SK-N-MC (cell line): ENCODE measurements at regions not wholly inside any gene's neighbourhood (a gene's known extent, or its start where the extent isn't known, plus 50 kb on each side); places are given as distances from the start of the nearest gene placed in this dataset.

Experiments used
- DNase-seq: peaks from one replicate; pipeline ENCODE4 v3.0.0-alpha.2; 2011; ENCODE audit warnings: low read depth, low spot score
- H3K27ac ChIP-seq: fragments of 200-600 bp; sonication (generic); 2 replicates; pipeline ENCODE4 v1.5.1; 2016; ENCODE audit warnings: mixed run types
- H3K36me3 ChIP-seq: fragments of 200-600 bp; sonication (generic); 2 replicates; pipeline ENCODE4 v1.6.1; 2017; ENCODE audit warnings: antibody characterized with exemption, low read length, mixed read lengths; ENCODE audit not compliant: insufficient read depth
- H3K4me3 ChIP-seq: fragments of 200-600 bp; sonication (generic); 2 replicates; pipeline ENCODE4 v1.5.1; 2016
- H3K9ac ChIP-seq: fragments of 200-600 bp; sonication (generic); 2 replicates; pipeline ENCODE4 v1.8.0; 2017; ENCODE audit warnings: mixed run types, mixed read lengths; ENCODE audit not compliant: insufficient read length
- H3K9me3 ChIP-seq: fragments of 200-600 bp; sonication (generic); 2 replicates; pipeline ENCODE4 v1.6.1; 2017; ENCODE audit warnings: low read depth, mild to moderate bottlenecking, antibody characterized with exemption, low read length, moderate library complexity, mixed read lengths
- EZH2 ChIP-seq: fragments of 200-600 bp; sonication (generic); IDR thresholded peaks from one replicate; pipeline ENCODE4 v1.6.1; 2017; ENCODE audit warnings: antibody characterized with exemption
- FOXP2 ChIP-seq: optimal IDR thresholded peaks from 2 replicates; pipeline ENCODE3; 2011; ENCODE audit warnings: mild to moderate bottlenecking, moderate library complexity; ENCODE audit not compliant: insufficient read depth; ENCODE audit errors: extremely low read length, control extremely low read depth
- POLR2AphosphoS5 ChIP-seq: IDR thresholded peaks from 2 replicates; pipeline ENCODE4 v1.6.1; 2012; ENCODE audit warnings: mild to moderate bottlenecking, low read depth, low read length, borderline replicate concordance

DNA sequence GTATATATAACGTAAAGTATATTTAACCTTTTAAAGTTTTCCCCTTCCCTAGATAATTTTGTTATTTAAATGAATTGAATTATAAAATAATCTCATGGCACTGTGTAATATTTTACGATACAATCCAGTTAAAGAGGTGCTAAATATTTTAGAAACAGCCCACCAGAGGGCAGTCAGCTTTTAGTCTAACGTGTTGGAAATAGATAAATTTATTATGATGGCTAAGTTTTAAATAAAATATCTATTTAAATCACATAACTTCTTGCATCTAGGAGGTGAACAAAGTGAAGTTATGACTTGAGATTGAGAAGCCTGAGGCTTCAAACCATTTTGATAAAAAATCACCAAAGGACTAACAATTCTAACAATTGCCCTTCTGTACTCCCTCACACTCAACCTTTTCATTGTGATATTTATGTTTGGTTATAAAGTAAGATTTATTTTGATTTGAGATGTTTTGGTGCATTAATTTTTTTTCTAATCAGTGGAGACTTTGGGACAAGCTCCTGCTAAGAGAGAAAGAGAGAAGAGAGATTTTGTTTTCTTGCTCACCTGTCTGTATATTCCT lies 171.5 kb upstream of the SP4 start:
- peak; percentile 26 for DNase-seq
- no peak for TF ChIP-seq EZH2
- no peaks in the 10 kb centered on the region for H3K9me3 ChIP-seq
- H3K9ac ChIP-seq: no peak overlapping the region
- H3K27ac ChIP-seq: no peak overlapping the region
- no peaks in the 10 kb centered on the region for H3K36me3 ChIP-seq
- H3K4me3 ChIP-seq: no peak overlapping the region

DNA sequence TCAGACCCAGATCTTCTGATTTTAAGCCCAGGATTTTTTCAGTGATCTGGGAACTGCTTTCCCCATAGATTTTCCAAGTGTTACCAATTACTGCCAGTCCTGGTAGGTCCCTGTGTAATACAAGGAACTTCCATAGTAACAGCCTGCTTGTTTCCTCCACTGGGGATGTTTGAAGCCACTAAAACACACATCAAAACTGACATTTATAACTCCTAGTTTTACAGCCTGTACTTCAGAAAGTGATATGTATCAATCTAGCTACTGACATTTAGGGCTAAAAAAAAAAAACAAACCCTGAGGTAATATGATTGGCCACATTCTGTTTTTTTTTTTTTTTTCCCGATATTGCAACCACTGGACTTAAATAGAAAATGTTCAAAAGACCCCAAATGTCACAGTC lies 166.9 kb upstream of the SP4 start:
- H3K9me3 ChIP-seq: no peaks in the 10 kb centered on the region
- no peaks in the 10 kb centered on the region for H3K36me3 ChIP-seq
- H3K4me3 ChIP-seq: no peak overlapping the region
- H3K27ac ChIP-seq: no peak overlapping the region
- TF ChIP-seq FOXP2 (no peak), EZH2 (no peak), POLR2AphosphoS5 (no peak)
- H3K9ac ChIP-seq: no peak overlapping the region
- DNase-seq: no peak

DNA sequence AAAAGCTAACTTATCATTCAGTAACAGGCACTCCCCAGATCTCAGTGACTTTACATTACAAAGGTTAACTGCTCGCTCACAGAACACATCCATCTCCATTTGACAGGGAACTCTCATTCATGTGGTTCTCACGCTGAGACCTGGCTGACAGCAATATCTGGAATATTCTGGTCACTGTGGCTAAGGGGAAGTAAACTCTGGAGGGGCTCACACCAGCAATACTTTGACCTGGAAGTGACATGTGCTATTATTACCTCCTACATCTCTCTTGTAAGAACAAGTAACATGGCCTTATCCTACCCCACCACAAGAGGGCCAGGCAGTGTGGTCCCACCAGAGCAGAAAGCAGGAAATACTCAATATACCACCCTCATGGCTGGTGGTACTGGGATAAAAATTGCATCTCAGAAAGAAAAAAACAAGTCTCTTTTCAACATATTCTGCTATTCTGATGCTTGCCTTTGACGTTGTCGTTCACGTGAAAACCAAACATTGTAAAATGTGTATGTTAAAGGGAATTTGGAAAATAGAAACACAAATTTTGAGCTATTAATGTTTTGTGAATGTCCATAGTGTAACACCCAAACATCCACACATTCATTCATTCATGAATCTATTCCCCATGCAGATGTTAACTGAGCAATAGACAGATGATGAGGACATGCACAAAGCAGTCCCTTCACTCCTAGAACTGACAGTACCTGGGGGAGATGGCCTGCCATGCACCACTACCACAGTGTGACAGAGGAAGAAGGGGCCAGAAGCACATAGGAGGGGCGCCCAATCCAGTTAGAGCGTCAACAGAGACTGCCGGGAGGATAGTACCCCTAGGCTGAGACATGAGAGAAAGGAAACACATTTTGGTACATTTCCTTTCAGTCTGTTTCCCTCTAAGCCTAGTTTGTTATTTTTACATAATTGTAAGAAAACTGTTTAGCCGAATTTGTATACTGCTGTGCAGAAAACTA lies 166.0 kb upstream of the SP4 start:
- TF ChIP-seq FOXP2: no peak
- no peak for TF ChIP-seq POLR2AphosphoS5
- no peak for TF ChIP-seq EZH2
- no peaks in the 10 kb centered on the region for H3K9me3 ChIP-seq
- H3K4me3 ChIP-seq: no peak overlapping the region
- H3K27ac ChIP-seq: no peak overlapping the region
- no peak overlapping the region for H3K9ac ChIP-seq
- H3K36me3 ChIP-seq: no peaks in the 10 kb centered on the region
- DNase-seq: no peak

DNA sequence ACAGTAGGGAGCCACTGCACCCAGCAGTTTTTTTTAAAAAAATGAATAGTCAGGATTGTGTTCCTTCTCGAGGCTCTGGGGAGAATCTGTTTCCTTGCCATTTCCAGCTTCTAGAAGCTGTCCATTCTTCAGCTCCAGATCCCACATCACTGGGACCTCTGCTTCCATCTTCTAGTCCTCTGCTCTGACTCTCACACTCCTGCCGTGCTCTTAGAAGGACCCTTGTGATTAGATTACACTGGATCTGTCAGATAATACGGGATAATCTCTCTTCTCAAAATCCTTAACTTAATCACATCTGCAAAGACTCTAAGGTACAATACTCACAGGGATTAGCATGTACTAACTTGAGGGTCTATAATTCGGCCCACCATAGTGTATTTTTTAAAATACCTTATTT lies 158.9 kb upstream of the SP4 start:
- no peaks in the 10 kb centered on the region for H3K9me3 ChIP-seq
- no peaks in the 10 kb centered on the region for H3K36me3 ChIP-seq
- no peak overlapping the region for H3K9ac ChIP-seq
- DNase-seq: no peak
- no peak overlapping the region for H3K4me3 ChIP-seq
- H3K27ac ChIP-seq: no peak overlapping the region
- no peak for TF ChIP-seq FOXP2
- no peak for TF ChIP-seq EZH2
- TF ChIP-seq POLR2AphosphoS5: no peak

GRCh38 chr7:21276471-21277035 lies 151.3 kb upstream of the SP4 start:
- Histone ChIP-seq H3K36me3 (no peaks in the 10 kb centered on the region), H3K27ac (no peak overlapping the region), H3K9me3 (no peaks in the 10 kb centered on the region), H3K4me3 (no peak overlapping the region), H3K9ac (no peak overlapping the region)
- no peak for DNase-seq
- TF ChIP-seq EZH2 (no peak), FOXP2 (no peak), POLR2AphosphoS5 (no peak)

DNA sequence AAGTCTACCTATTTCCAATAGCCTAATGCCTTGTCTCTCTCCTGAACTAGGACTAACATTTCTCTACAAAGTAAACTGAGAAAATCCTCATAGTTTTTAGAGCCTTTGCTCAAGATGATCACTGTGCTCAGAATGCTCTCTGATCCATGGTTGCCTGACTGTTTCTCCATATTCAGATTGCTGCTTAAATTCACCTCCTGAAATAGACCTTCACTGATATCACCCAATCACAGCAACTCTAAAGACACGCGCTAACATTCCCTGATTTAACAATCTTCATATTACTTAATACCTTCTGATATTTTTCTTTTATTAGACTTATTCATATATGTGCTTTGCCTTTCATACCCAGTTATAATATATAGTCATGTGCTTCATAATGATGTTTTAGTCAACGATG lies 148.9 kb upstream of the SP4 start:
- H3K4me3 ChIP-seq: no peak overlapping the region
- DNase-seq: no peak
- no peak overlapping the region for H3K27ac ChIP-seq
- H3K9ac ChIP-seq: no peak overlapping the region
- TF ChIP-seq POLR2AphosphoS5 (no peak), EZH2 (no peak), FOXP2 (no peak)
- no peaks in the 10 kb centered on the region for H3K36me3 ChIP-seq
- H3K9me3 ChIP-seq: no peaks in the 10 kb centered on the region

DNA sequence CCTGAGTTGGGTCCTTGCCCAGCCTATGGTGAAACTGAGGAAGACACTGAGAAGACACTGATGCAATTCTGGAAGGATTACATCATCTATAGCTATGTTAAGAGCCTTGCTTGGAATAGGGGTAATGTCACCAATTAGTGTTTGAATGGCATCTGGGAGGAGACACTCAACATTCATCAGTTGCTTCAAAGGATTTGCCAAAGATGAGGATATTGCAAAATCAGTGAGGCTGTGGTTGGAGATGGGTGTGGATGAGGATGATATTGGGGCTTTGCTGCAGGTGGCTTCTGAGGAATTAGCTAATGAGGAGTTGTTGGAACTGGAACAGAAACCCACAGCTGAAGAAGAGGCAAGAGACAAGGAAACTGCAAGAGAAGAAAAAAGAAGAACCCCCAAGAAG lies 146.7 kb upstream of the SP4 start:
- no peak for TF ChIP-seq EZH2
- TF ChIP-seq FOXP2: no peak
- no peak for TF ChIP-seq POLR2AphosphoS5
- Histone ChIP-seq H3K27ac (no peak overlapping the region), H3K4me3 (no peak overlapping the region), H3K9ac (no peak overlapping the region), H3K36me3 (no peaks in the 10 kb centered on the region), H3K9me3 (no peaks in the 10 kb centered on the region)
- DNase-seq: no peak

DNA sequence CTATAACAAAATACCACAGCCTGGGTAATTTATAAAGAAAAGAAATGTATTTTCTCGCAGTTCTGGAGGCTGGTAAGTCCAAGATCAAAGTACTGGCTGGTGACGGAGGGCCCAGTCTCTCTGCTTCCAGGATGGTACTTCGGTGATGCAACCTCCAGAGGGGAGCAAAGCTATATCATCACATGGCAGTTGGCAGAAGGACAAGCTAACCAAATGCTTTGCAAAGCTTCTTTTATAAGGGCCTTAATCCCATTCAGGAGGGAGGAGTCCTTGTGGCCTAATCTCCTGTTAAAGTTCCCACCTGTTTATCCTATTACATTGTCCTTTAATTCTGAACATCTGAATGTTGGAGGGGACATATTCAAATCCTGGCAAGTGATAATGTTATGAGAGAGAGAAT lies 134.1 kb upstream of the SP4 start:
- Histone ChIP-seq H3K9me3 (no peaks in the 10 kb centered on the region), H3K4me3 (no peak overlapping the region)
- TF ChIP-seq EZH2 (no peak), POLR2AphosphoS5 (no peak), FOXP2 (no peak)

More for the DNA sequence above, 134.1 kb upstream of the SP4 start:
- Histone ChIP-seq H3K9ac (no peak overlapping the region), H3K27ac (no peak overlapping the region), H3K36me3 (no peaks in the 10 kb centered on the region)
- DNase-seq: no peak
